NCI-H128 (cell line): ENCODE measurements at regions not wholly inside any gene's neighbourhood (a gene's known extent, or its start where the extent isn't known, plus 50 kb on each side); places are given as distances from the start of the nearest gene placed in this dataset.
"Not testable (repeated sequence)": the region's sequence is repeated elsewhere in the genome, so short reads cannot be mapped to it uniquely, and the experiment has no call there.

ENCODE experiments used
- DNase-seq: peaks from one replicate; lab custom pipeline; 2025; ENCODE audit not compliant: unreplicated experiment; lab: John Stamatoyannopoulos, UW

DNA sequence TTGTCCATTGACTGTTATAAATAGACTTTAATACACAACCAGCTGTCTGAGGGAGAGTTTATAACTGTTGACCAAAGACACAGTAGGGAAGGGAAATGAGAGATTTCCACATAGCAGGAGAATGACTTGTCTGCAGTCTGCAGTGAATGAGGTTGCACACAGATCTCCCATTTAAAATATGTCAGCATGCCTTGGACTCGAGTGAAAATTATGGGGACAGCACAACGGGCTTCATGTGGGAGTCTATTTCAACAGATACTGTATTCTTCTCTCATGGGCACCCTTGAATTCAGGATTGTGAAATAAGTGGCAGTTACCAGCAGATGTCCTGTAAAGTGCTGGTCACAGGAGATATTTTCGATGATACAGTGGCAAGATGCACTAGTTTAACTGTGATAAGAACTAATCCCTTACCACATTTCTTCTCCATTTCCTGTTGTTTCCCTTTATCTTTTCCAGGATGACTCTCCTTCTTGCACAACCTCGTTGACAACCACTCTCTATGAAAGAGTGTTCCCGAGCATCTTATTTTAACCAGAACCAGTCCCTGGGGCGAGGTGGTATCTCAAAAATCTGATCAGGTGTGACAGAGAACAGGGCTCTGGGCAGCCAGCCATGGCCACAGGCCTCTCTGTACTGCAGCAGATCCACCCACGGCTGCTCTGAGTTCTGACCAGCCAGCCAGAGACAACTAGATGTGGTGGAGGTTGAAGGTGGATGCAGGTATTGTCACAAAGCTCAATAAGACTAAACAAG is 51.5 kb upstream of the MAP3K1 start:
- DNase-seq, result no peak

- no peak for DNase-seq
These were observed 52.2 kb upstream of the MAP3K1 start for GRCh38 chr5:56763182-56763581.

- no peak for DNase-seq
These were observed 54.0 kb upstream of the MAP3K1 start for GRCh38 chr5:56761151-56761885.

GRCh38 chr5:56760723-56761122 is 54.6 kb upstream of the MAP3K1 start:
- no peak for DNase-seq

- no peak for DNase-seq
These were observed 55.7 kb upstream of the MAP3K1 start for GRCh38 chr5:56759521-56760216.

- no peak for DNase-seq
These were observed 58.3 kb upstream of the MAP3K1 start for GRCh38 chr5:56757077-56757476.

GRCh38 chr5:56755036-56755555 is 60.3 kb upstream of the MAP3K1 start:
- DNase-seq, result no peak

DNA sequence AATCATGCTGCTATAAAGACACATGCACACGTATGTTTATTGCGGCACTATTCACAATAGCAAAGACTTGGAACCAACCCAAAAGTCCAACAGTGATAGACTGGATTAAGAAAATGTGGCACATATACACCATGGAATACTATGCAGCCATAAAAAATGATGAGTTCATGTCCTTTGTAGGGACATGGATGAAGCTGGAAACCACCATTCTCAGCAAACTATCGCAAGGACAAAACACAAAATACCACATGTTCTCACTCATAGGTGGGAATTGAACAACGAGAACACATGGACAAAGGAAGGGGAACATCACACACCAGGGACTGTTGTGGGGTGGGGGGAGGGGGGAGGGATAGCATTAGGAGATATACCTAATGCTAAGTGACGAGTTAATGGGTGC is 61.8 kb upstream of the MAP3K1 start:
- not testable (repeated sequence) for DNase-seq

- DNase-seq, result no peak
These were observed 63.6 kb upstream of the MAP3K1 start for GRCh38 chr5:56751572-56752313.

GRCh38 chr5:56749842-56750241 is 65.5 kb upstream of the MAP3K1 start:
- no peak for DNase-seq

- no peak for DNase-seq
These were observed 68.6 kb upstream of the MAP3K1 start for GRCh38 chr5:56746553-56747339.

GRCh38 chr5:56745864-56746263 is 69.5 kb upstream of the MAP3K1 start:
- no peak for DNase-seq

GRCh38 chr5:56740868-56741267 is 74.5 kb upstream of the MAP3K1 start:
- DNase-seq, result no peak

GRCh38 chr5:56739990-56740389 is 75.4 kb upstream of the MAP3K1 start:
- no peak for DNase-seq

DNA sequence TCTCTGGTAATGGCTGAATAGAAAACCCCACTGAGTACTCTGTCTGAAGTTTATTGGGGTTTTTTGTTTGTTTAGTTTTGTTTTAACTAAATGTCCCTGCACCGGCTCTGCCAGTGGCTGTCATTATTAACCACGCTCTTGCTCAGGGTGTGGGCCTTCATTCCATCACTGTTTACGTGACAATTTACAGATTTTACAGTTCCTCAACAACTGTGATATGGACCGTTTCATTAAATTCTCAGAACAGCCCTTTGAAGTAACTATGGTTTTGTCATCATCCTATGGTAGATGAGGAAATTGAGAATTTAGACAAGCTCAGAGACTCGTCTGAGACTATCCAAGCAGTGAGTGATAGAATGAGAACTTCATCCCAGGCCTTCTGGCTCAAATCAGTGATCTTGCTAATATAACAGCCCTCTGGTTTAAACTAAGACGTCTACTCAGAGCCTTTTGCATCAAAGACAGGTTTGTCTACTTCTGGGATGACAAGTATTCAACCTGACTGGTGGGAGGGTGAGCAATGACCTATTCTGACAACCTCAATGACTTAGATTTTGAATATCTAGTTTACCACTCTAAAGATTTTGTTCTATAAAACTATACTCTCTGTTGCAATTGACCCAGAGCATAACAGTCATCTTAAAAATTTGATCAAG is 77.3 kb upstream of the MAP3K1 start:
- no peak for DNase-seq

DNA sequence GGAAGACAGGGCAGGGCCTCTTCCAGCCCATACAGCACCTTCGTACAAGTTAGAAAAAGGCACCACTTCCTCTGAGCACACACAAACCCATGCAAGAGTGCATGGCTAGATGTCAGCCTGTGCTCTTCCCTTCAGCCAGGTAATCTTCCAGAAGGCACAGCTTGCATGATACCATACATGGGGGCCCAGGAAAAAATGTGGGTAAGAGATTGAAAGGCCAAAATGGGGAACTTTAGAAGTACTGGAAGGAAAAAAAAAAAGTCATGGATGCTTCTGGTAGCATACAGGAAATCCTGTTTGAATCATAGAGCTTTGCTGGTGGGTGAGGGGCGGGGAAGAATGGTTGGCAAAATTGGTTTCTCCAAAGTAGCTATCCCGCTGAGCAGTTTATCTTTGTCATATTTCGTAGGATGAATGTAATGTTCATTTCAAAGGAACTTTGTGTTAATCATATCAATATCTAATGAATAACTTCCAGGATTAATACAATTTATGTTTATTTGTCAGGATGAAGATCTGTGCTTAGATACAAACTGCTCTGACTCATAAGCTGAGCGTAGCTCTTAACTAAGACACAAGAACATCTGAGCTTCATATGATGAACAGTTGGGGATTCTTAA is 78.2 kb upstream of the MAP3K1 start:
- DNase-seq, result no peak

DNA sequence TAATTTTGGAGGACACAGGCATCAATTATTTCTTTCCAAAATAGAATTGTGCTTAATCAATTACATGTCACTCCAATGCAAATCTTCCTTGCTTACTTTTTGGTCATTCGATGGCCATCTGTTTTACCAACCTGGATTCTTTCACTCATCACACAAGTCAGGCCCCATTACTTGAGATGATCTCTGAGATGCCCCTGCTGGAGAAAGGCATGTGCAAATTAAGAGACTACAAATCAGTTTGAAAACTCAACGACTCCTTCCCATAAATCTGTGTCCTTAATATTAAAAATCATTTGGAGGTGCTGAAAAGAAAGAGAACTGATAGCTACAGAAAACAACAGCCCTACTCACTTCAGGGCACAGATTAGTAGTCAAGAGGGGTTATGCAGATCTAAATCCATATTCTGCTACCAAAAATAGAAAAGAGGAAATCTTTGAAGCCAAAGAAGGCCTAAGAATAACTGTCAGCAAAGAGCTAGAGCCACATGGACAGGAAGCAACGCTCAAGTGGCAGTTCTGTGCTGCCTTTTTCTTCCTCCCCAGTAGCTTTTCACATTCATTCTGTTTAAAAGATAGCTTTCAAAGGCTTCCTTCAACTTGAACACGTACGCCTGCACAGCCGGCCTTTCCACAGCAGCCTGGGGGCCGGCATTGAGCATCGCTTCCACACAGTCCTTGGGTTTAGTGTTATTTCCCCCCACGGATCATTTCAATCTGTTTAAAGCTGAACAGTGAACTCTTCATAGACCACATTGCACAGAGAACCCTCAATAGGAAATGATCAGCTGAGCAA is 79.3 kb upstream of the MAP3K1 start:
- DNase-seq, result no peak

- no peak for DNase-seq
These were observed 81.2 kb upstream of the MAP3K1 start for GRCh38 chr5:56734091-56734694.
